Prostate gland (tissue), 2 donors: ENCODE measurements at regions not wholly inside any gene's neighbourhood (a gene's known extent, or its start where the extent isn't known, plus 50 kb on each side); places are given as distances from the start of the nearest gene placed in this dataset.

Source experiments
- DNase-seq: peaks from one replicate; pipeline ENCODE4 v3.0.0-alpha.2; 2019; ENCODE audit warnings: low spot score
- H3K27ac ChIP-seq, 2 donors: fragments of 200-600 bp; sonication (generic); 2 replicates each; pipeline ENCODE4 v1.5.1; 2017 to 2019
- H3K27me3 ChIP-seq: fragments of 200-600 bp; sonication (generic); replicated peaks from 2 replicates; pipeline ENCODE4 v1.5.1; 2019; ENCODE audit not compliant: insufficient read depth
- H3K36me3 ChIP-seq, 2 donors: fragments of 200-600 bp; sonication (generic); 1 replicate in 1 of 2; 2 replicates in 1 of 2; pipeline versions ENCODE4 v1.5.1 to v1.8.1; 2017 to 2019
- H3K4me1 ChIP-seq: fragments of 200-600 bp; sonication (generic); replicated peaks from 2 replicates; pipeline ENCODE4 v1.5.1; 2019
- H3K4me3 ChIP-seq, 2 donors: fragments of 200-600 bp; sonication (generic); 2 replicates each; pipeline ENCODE4 v1.5.1; 2017 to 2019
- H3K9me3 ChIP-seq: fragments of 200-600 bp; sonication (generic); 2 replicates; pipeline ENCODE4 v1.5.1; 2017
- POLR2A ChIP-seq: fragments of 450-650 bp; IDR thresholded peaks from one replicate; pipeline ENCODE4 v1.6.1; 2016; ENCODE audit warnings: antibody characterized with exemption, mild to moderate bottlenecking
- POLR2AphosphoS5 ChIP-seq: sonication (generic); formaldehyde crosslinking; IDR thresholded peaks from one replicate; pipeline ENCODE4 v1.6.1; 2017; ENCODE audit warnings: antibody characterized with exemption
- WGBS: methylation state at CpG from one replicate; pipeline ENCODE4 v1.1.5; 2018; 5-methylcytosine and 5-hydroxymethylcytosine counted together
- intact Hi-C: fragments of 100-400 bp; cut with DNase I; formaldehyde crosslinking; loops from one replicate; pipeline ENCODE4 v1.14.2; 2022
- TF ChIP-seq, protein P1 (sequence below), 4 experiments: fragments of 200-600 bp in 2 of 4; fragments of 450-650 bp in 2 of 4; sonication (generic) in 2 of 4; IDR thresholded peaks; 1 replicate in 3 of 4; 2 replicates in 1 of 4; pipeline ENCODE4 v1.5.1; 2016 to 2019; ENCODE audit warnings: antibody characterized with exemption in 4 of 4, mild to moderate bottlenecking in 2 of 4, moderate library complexity in 2 of 4

- WGBS = 88% methylated on average over 4 of the region's 4 CpGs
- Histone ChIP-seq H3K36me3 (no peaks in the 10 kb centered on the region), H3K9me3 (no peaks in the 10 kb centered on the region), H3K27me3 (no peaks in the 10 kb centered on the region), H3K4me3 (no peak overlapping the region), H3K27ac (no peak overlapping the region), H3K4me1 (no peaks in the 10 kb centered on the region)
- intact Hi-C loops = no loop called here
- no peak for DNase-seq
- TF ChIP-seq POLR2AphosphoS5 (no peak), POLR2A (no peak)
- TF ChIP-seq, protein P1, sequence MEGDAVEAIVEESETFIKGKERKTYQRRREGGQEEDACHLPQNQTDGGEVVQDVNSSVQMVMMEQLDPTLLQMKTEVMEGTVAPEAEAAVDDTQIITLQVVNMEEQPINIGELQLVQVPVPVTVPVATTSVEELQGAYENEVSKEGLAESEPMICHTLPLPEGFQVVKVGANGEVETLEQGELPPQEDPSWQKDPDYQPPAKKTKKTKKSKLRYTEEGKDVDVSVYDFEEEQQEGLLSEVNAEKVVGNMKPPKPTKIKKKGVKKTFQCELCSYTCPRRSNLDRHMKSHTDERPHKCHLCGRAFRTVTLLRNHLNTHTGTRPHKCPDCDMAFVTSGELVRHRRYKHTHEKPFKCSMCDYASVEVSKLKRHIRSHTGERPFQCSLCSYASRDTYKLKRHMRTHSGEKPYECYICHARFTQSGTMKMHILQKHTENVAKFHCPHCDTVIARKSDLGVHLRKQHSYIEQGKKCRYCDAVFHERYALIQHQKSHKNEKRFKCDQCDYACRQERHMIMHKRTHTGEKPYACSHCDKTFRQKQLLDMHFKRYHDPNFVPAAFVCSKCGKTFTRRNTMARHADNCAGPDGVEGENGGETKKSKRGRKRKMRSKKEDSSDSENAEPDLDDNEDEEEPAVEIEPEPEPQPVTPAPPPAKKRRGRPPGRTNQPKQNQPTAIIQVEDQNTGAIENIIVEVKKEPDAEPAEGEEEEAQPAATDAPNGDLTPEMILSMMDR (IDR thresholded peaks at IDR 0.05) = no peak
These were observed 1268.3 kb downstream of the XPNPEP1 start for GRCh38 chr10:108655057-108655456.

DNA sequence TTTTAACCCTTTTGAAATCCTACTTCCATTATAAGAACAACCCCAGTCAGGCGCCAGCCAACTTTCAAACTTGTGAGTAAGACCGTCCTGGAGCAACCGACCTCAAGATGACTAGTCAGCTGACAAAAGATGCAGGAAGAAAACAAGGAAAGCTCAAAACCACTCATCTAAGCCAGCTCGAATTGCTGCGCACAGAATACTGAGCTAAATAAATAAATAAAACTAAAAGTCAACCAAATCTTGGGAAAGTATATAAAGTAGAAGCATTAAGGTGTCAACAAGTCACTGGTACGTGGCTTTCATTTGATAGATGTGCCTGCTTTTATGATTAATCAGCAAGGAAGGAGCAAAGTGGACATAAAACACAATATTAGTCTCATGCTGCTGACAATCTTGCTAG, 1269.8 kb downstream of the XPNPEP1 start:
- Histone ChIP-seq H3K9me3 (no peaks in the 10 kb centered on the region), H3K4me3 (no peak overlapping the region), H3K4me1 (no peaks in the 10 kb centered on the region), H3K27ac (no peak overlapping the region), H3K36me3 (no peaks in the 10 kb centered on the region), H3K27me3 (no peaks in the 10 kb centered on the region)
- intact Hi-C loops = no loop called here
- no peak for DNase-seq
- WGBS = 84% methylated on average over 6 of the region's 6 CpGs
- no peak for TF ChIP-seq POLR2AphosphoS5
- TF ChIP-seq, protein P1 (IDR thresholded peaks at IDR 0.05) = no peak
- no peak for TF ChIP-seq POLR2A

- WGBS = 66% methylated on average over 5 of the region's 5 CpGs
- intact Hi-C loops = no loop called here
- Histone ChIP-seq H3K9me3 (no peaks in the 10 kb centered on the region), H3K4me3 (no peak overlapping the region), H3K27me3 (no peaks in the 10 kb centered on the region), H3K36me3 (no peaks in the 10 kb centered on the region), H3K4me1 (no peaks in the 10 kb centered on the region), H3K27ac (no peak overlapping the region)
- no peak for DNase-seq
- TF ChIP-seq POLR2A = no peak
- TF ChIP-seq POLR2AphosphoS5 = no peak
- TF ChIP-seq, protein P1 (IDR thresholded peaks at IDR 0.05) = no peak
These were observed 1284.3 kb downstream of the XPNPEP1 start for GRCh38 chr10:108639010-108639409.

- no peaks in the 10 kb centered on the region for H3K4me1 ChIP-seq
- H3K27me3 ChIP-seq = no peaks in the 10 kb centered on the region
- intact Hi-C loops = no loop called here
- no peak for DNase-seq
- no peak overlapping the region for H3K4me3 ChIP-seq
- no peak overlapping the region for H3K27ac ChIP-seq
- H3K36me3 ChIP-seq = no peaks in the 10 kb centered on the region
- 76% methylated on average over 3 of the region's 3 CpGs for WGBS
- TF ChIP-seq POLR2A = no peak
- no peak for TF ChIP-seq POLR2AphosphoS5
- H3K9me3 ChIP-seq = no peaks in the 10 kb centered on the region
These were observed 1285.1 kb downstream of the XPNPEP1 start for GRCh38 chr10:108638225-108638624.

GRCh38 chr10:108633046-108633445, 1290.3 kb downstream of the XPNPEP1 start:
- H3K4me1 ChIP-seq = no peaks in the 10 kb centered on the region
- no peaks in the 10 kb centered on the region for H3K36me3 ChIP-seq
- WGBS = 67% methylated on average over 2 of the region's 2 CpGs
- no peaks in the 10 kb centered on the region for H3K9me3 ChIP-seq
- no peaks in the 10 kb centered on the region for H3K27me3 ChIP-seq
- intact Hi-C loops = no loop called here
- no peak overlapping the region for H3K4me3 ChIP-seq
- no peak overlapping the region for H3K27ac ChIP-seq
- no peak for DNase-seq
- no peak for TF ChIP-seq POLR2A

- H3K27ac ChIP-seq = no peak overlapping the region
- H3K9me3 ChIP-seq = no peaks in the 10 kb centered on the region
- DNase-seq = no peak
- no peaks in the 10 kb centered on the region for H3K27me3 ChIP-seq
- H3K4me1 ChIP-seq = no peaks in the 10 kb centered on the region
- TF ChIP-seq POLR2AphosphoS5 (no peak), POLR2A (no peak)
- TF ChIP-seq, protein P1 (IDR thresholded peaks at IDR 0.05) = no peak
- H3K4me3 ChIP-seq = no peak overlapping the region
- intact Hi-C loops = no loop called here
- H3K36me3 ChIP-seq = no peaks in the 10 kb centered on the region
- WGBS = 82% methylated on average over 1 of the region's 1 CpG
These were observed 1291.2 kb downstream of the XPNPEP1 start for GRCh38 chr10:108632144-108632543.
